ENCODE measurements at regions not wholly inside any gene's neighbourhood (a gene's known extent, or its start where the extent isn't known, plus 50 kb on each side); places are given as distances from the start of the nearest gene placed in this dataset.

- no peak for DNase-seq
Measured at GRCh38 chr15:46548989-46549388, 914.2 kb downstream of the SQOR start.

DNA sequence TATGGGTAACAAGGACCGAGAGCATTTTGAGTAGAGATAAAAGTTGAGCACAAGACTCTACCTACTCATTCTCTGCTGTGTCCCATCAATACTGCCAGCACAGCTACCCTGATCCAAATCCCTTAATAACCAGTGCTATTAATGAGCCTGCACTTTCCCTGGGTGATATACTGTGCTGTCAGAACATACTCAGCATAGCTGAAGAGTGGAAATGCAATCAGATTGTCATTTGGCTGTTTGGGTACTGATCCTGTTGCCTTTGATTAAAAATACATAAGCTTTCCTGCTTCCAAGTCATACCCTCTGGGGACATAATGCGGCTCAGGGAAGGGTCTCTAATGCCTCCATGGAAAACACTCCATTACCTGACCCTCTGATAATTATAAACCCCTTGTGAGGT is 917.5 kb downstream of the SQOR start:
- no peak for DNase-seq

DNA sequence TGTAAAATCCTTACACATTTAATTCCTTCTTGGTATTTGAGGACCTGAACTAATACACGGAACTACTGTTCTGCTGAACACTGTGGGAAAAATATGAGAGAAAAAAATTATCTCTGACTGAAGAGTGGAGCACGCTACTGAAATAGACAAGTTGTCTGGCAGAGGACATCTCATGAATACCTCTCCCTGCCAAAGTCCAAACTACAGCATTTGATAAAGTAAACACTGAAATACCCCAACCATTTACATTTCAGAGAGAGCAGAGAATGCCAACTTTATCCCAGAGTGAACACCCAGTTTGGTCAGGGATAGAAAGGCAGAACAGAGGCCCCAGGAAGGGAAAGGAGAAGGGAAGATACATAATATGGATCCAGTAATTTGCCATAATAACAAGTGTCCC is 920.7 kb downstream of the SQOR start:
- no peak for DNase-seq

DNA sequence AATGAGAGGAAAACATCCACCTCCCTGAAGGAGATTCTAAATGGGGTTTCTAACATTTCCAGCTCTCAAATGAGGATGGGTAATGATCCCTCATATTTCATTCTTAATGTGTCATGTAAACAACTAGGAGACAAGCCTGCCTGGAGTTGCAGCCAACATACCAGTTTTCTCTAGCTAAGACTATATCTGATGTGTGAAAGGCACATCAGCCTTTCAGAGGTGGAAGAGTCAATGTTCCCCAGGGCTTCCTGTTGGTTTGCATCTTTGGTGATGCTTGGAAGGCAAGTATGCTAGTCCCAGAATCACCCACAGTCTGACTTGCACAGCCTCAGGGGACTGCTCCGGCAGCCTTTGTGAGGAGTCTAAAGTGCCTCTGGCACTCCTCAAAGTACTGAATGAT is 921.2 kb downstream of the SQOR start:
- no peak for DNase-seq

DNA sequence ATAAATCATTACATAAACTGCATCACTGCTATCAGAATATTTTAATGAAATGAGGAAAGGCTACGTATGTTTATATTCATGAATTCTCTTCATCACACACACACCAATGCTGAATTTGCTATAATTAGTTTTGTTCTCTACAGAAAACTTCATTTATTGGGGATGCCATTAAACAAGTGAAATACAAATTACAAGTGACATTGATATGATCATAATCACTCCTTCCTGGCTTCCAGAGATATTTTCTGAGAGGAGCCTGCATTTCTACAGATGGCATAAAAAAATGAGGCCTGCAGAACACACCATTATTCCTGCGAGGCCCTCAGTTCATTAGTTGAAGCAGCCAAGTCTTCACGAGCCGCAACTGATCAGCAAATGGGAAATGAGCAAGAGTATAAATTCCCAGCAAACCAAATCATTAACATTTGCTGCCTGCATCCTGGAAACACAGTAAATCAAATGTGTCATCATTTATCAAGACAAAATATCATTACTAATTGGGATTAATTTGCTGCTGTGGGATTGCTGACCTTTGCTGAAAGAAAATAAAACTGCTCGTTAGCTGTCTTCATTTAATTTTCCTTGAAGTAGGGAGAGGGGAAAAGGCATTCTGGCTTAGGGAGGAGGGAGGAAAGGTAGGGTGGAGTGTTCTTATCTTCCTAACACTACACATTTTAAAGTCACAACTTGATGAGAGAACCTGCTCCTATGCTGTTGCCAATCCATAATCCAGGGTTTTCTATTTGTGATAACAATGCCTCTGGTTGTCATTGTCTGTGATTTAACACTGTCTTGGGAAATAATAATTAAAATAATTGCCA is 921.9 kb downstream of the SQOR start:
- DNase-seq = no peak

- no peak for DNase-seq
Measured at GRCh38 chr15:46567968-46568367, 933.1 kb downstream of the SQOR start.

DNA sequence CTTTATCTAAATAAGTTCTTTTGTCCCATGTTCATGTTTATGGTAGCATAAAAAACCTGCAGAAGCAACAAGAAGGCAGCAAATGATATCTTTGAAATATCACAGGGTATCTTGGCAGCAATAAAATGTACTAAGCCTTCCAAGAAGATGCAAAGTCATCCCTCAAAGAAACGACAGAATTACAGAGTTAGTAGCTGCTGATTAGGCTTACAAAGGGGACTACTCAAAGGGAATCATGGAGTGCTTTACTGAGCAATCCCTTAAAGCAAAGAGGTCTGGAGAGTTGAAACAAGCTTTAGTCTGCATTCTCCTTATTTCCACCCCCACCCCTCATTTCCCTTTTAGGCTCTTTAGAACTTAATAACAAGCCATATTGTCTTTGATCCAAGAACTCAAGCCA is 935.0 kb downstream of the SQOR start:
- DNase-seq = no peak

- peak in 1 of 2 donors; percentile 2 for DNase-seq
Measured at GRCh38 chr15:46576646-46577395, 942.0 kb downstream of the SQOR start.

GRCh38 chr15:46577767-46578166 is 942.9 kb downstream of the SQOR start:
- DNase-seq = no peak

DNA sequence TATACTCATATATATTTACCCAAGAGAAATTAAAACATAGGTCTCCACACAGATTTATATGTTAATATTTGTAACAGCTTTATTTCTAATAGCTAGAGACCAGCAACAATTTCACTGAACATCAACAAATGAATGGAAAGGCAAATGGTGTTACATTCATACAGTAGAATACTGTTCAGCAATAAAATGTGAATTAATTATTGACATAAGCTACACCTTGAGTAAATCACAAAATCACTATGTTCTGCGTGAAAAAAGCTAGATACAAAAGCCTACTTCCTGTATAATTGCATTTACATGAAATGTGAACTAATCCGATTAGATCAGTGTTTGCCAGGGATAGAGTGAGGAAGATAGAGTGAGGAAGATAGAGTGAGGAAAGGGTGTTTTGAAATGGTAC is 945.7 kb downstream of the SQOR start:
- no peak for DNase-seq

DNA sequence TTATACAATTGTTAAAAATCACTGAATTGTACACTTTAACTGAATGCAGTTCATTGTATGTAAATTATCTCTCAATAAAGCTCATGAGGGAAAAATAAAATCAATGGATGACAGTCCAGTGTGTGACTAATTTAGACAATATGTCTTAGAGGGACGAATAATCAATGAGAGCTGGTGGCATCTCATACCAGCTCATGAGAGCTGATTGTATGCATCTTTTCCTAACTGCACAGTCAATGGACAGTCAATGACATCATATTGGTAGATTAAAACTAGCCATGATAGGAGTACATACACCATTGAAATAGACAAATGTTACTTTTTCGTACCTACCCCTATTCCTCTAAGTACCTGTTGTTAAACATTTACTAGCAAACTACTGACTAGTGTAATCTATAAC is 946.1 kb downstream of the SQOR start:
- DNase-seq = no peak

GRCh38 chr15:46589088-46589487 is 954.3 kb downstream of the SQOR start:
- DNase-seq = no peak

DNA sequence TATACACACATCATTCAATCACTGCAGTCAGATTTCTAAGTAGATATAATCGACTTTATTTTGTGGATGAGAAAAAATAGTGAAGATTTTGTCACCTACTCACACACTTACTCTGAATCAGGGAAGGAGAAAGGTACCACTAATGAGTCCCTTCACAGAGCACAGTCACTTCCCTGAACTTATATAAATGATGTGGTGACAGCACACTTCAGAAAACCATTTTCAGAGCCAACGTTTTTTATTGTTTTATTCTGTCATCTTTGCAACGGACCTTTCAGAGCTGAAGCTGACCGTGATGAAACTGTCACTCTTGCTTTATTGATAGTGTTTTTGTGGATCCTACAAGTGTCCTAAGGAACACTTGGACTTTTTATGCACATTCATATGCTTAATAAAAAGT is 956.6 kb downstream of the SQOR start:
- DNase-seq = no peak

GRCh38 chr15:46595016-46595415 is 960.2 kb downstream of the SQOR start:
- no peak for DNase-seq

DNA sequence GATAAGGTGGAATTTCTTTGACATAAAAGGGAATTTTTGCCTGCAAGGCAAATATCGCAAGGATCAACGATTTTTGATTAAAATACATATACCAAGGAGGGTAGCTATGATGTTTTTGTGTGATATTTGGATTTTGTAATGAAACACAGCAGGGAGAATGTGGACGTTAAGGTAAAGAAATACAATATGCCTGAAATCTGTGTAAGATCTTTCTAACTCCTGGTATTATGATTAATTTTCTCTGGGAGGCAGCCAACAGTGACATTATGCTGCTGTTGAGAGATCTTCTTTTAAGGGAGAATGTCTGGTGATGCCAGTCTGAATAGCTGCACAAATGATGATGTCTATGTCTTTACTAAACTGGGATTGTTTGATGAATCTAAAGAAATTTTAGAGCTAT is 972.2 kb downstream of the SQOR start:
- no peak for DNase-seq

DNA sequence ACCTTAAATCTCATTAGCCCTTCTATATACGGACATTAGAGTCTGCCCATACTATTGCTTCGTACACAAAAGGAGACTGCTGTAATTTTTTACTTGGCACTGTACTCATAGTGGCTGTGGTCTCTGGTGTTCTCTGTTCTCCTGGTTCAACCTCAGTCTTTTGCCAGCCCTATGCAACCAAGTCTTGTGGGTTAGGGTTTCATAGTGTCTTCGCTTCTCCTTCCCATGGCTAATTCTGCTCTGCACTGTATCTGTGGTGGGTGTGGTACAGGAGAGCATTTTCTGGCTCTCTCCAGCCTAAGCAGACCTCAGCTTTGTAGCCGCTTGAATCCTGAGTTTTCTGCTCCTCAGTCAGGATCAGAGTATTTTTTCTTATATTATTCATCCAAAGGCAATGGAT is 981.2 kb downstream of the SQOR start:
- DNase-seq = no peak

DNA sequence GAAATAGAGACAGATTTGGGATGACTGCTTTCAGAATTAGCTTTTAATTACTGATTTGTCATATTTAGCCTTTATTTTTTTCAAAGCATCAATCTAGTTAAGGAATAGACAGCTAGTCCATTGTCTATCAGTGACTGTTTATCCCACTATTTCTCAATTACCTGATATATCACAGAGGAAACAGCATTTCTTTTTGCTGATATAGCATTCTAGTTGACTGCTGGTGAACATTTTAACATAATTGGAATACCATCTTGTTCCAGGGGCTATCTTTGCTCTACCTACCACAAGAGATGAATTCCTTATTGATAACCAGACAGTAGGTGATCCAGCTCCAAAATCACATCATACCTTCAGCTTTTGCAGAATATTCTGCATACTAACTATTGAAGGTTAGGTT is 982.7 kb downstream of the SQOR start:
- no peak for DNase-seq

- no peak for DNase-seq
Measured at GRCh38 chr15:46618984-46619383, 984.2 kb downstream of the SQOR start.

- DNase-seq = no peak
Measured at GRCh38 chr15:46620392-46621013, 985.7 kb downstream of the SQOR start.

DNA sequence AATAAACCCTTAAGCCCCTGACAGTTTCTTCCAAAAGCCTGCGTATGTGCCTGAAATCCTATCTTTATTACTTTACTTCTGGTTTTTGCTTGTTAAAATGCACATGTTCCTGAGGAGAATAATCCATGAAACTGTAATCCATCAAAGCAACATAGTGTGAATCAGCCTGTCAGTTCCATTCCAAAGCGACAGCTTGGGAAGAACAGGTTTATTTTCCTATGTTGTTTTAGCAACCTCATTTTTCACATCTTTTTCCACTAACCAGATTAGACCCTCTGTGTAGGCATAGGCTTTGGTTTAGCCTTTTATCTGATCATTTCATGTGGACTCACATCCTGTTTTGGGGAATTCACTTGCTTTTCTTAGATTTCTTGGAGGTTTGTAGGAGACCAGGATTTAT is 988.0 kb downstream of the SQOR start:
- DNase-seq = no peak

GRCh38 chr15:46636206-46636605 is 1001.4 kb downstream of the SQOR start:
- DNase-seq = no peak

GRCh38 chr15:46644501-46645481 is 1010.0 kb downstream of the SQOR start:
- no peak for DNase-seq

All from right lung (tissue), 2 donors.